Ishikawa (cell line): ENCODE measurements at regions not wholly inside any gene's neighbourhood (a gene's known extent, or its start where the extent isn't known, plus 50 kb on each side); places are given as distances from the start of the nearest gene placed in this dataset.

ENCODE experiments used
- CEBPB ChIP-seq: IDR thresholded peaks from 2 replicates; pipeline ENCODE4 v1.6.1; 2012
- CREB1 ChIP-seq: IDR thresholded peaks from 2 replicates; pipeline ENCODE4 v1.6.1; 2012; ENCODE audit warnings: low read depth
- EGR1 ChIP-seq: IDR thresholded peaks from 2 replicates; pipeline ENCODE4 v1.6.1; 2012
- EP300 ChIP-seq: IDR thresholded peaks from 2 replicates; pipeline ENCODE4 v1.6.1; 2012; ENCODE audit warnings: borderline replicate concordance
- FOXM1 ChIP-seq: IDR thresholded peaks from 2 replicates; pipeline ENCODE4 v1.6.1; 2012; ENCODE audit warnings: low read depth, borderline replicate concordance
- MAX ChIP-seq: IDR thresholded peaks from 2 replicates; pipeline ENCODE4 v1.6.1; 2012
- NFIC ChIP-seq: IDR thresholded peaks from 2 replicates; pipeline ENCODE4 v1.6.1; 2012
- RAD21 ChIP-seq: IDR thresholded peaks from 2 replicates; pipeline ENCODE4 v1.6.1; 2012; ENCODE audit warnings: low read depth
- REST ChIP-seq: IDR thresholded peaks from 2 replicates; pipeline ENCODE4 v1.6.1; 2012; ENCODE audit warnings: low read depth, mild to moderate bottlenecking
- TAF1 ChIP-seq: IDR thresholded peaks from 2 replicates; pipeline ENCODE4 v1.6.1; 2012; ENCODE audit warnings: low read depth, mild to moderate bottlenecking
- TCF12 ChIP-seq: IDR thresholded peaks from 2 replicates; pipeline ENCODE4 v1.6.1; 2012; ENCODE audit warnings: low read depth
- TEAD4 ChIP-seq: IDR thresholded peaks from 2 replicates; pipeline ENCODE4 v1.6.1; 2012
- USF1 ChIP-seq: IDR thresholded peaks from 2 replicates; pipeline ENCODE4 v1.6.1; 2012
- YY1 ChIP-seq: IDR thresholded peaks from 2 replicates; pipeline ENCODE4 v1.6.1; 2012; ENCODE audit warnings: low read depth
- ZBTB7A ChIP-seq: IDR thresholded peaks from 2 replicates; pipeline ENCODE4 v1.6.1; 2012; ENCODE audit warnings: low read depth

- TF ChIP-seq RAD21 (no peak), MAX (no peak), EP300 (no peak), EGR1 (no peak), NFIC (no peak), FOXM1 (no peak), TEAD4 (no peak), CREB1 (no peak), YY1 (no peak)
These were observed 1892.1 kb downstream of the MAT2B start for GRCh38 chr5:165397516-165397915.

- no peak for TF ChIP-seq TEAD4
- TF ChIP-seq CEBPB, result no peak
- no peak for TF ChIP-seq REST
These were observed 1894.7 kb downstream of the MAT2B start for GRCh38 chr5:165400086-165400485.

GRCh38 chr5:165404917-165405316 is 1899.5 kb downstream of the MAT2B start:
- TF ChIP-seq MAX, result no peak
- TF ChIP-seq TEAD4, result no peak
- TF ChIP-seq TAF1, result no peak
- TF ChIP-seq REST, result no peak

- TF ChIP-seq NFIC (no peak), RAD21 (no peak), TCF12 (no peak), CEBPB (no peak), EP300 (no peak), MAX (no peak), ZBTB7A (no peak), YY1 (no peak), CREB1 (no peak), FOXM1 (no peak), TEAD4 (no peak), EGR1 (no peak), USF1 (no peak), REST (no peak)
These were observed 1899.9 kb downstream of the MAT2B start for GRCh38 chr5:165405340-165405739.

GRCh38 chr5:165407352-165407751 is 1901.9 kb downstream of the MAT2B start:
- TF ChIP-seq CEBPB (no peak), TCF12 (no peak), REST (no peak), CREB1 (no peak), EP300 (no peak), TEAD4 (no peak), ZBTB7A (no peak), MAX (no peak), TAF1 (no peak)
